Sigmoid colon (tissue), 6 donors: ENCODE measurements at regions not wholly inside any gene's neighbourhood (a gene's known extent, or its start where the extent isn't known, plus 50 kb on each side); places are given as distances from the start of the nearest gene placed in this dataset.

Experiments
- DNase-seq: peaks from one replicate; pipeline ENCODE4 v3.0.0-alpha.2; 2019
- H3K27ac ChIP-seq, 4 donors: fragments of 200-600 bp; sonication (generic); one replicate each; pipeline ENCODE4 v1.5.1; 2016 to 2019; ENCODE audit warnings: mild to moderate bottlenecking in 1 of 4
- H3K27me3 ChIP-seq, 3 donors: fragments of 200-600 bp; sonication (generic); one replicate each; pipeline ENCODE4 v1.5.1; 2019; ENCODE audit warnings: mild to moderate bottlenecking in 1 of 3
- H3K36me3 ChIP-seq, 4 donors: fragments of 200-600 bp; sonication (generic); one replicate each; pipeline ENCODE4 v1.5.1; 2016 to 2019
- H3K4me1 ChIP-seq, 4 donors: fragments of 200-600 bp; sonication (generic); one replicate each; pipeline ENCODE4 v1.5.1; 2017 to 2019
- H3K4me3 ChIP-seq, 4 donors: fragments of 200-600 bp; sonication (generic); one replicate each; pipeline ENCODE4 v1.5.1; 2017 to 2019; ENCODE audit warnings: mild to moderate bottlenecking in 2 of 4, moderate library complexity in 1 of 4
- H3K9me3 ChIP-seq, 4 donors: fragments of 200-600 bp in 3 of 4; sonication (generic) in 3 of 4; one replicate each; pipeline versions ENCODE4 v1.5.1 to v1.6.1; 2013 to 2019
- EP300 ChIP-seq, 4 donors: sonication (generic); formaldehyde crosslinking; IDR thresholded peaks; one replicate each; pipeline ENCODE4 v1.6.1; 2017; ENCODE audit warnings: antibody characterized with exemption in 4 of 4
- POLR2A ChIP-seq, 2 donors: fragments of 450-650 bp; IDR thresholded peaks; one replicate each; pipeline ENCODE4 v1.6.1; 2016; ENCODE audit warnings: antibody characterized with exemption in 2 of 2, mild to moderate bottlenecking in 2 of 2, moderate library complexity in 2 of 2
- POLR2AphosphoS5 ChIP-seq, 4 donors: sonication (generic); formaldehyde crosslinking; IDR thresholded peaks; one replicate each; pipeline ENCODE4 v1.6.1; 2017; ENCODE audit warnings: antibody characterized with exemption in 4 of 4
- WGBS, 2 donors: extraction: QIAGEN DNeasy Blood & Tissue Kit; methylation state at CpG; one replicate each; pipeline ENCODE4 v1.1.7; 2013; 5-methylcytosine and 5-hydroxymethylcytosine counted together
- intact Hi-C: fragments of 100-400 bp; cut with DNase I; formaldehyde crosslinking; loops from one replicate; pipeline ENCODE4 v1.15.1; 2023
- TF ChIP-seq, protein P1 (sequence below), 4 experiments: fragments of 450-650 bp in 3 of 4; fragments of 200-600 bp in 1 of 4; IDR thresholded peaks; one replicate each; pipeline ENCODE4 v1.5.1; 2016 to 2019; ENCODE audit warnings: antibody characterized with exemption in 4 of 4, mild to moderate bottlenecking in 3 of 4, moderate library complexity in 2 of 4
- donor health status: healthy with polysubstance abuse.
- donor health status: healthy.

- no peaks in the 10 kb centered on the region for H3K4me1 ChIP-seq
- intact Hi-C loops, result no loop called here
- H3K36me3 ChIP-seq, result no peaks in the 10 kb centered on the region
- no peak for TF ChIP-seq POLR2A (IDR thresholded peaks at IDR 0.05)
- TF ChIP-seq POLR2AphosphoS5 (IDR thresholded peaks at IDR 0.05), result no peak
- TF ChIP-seq, protein P1, sequence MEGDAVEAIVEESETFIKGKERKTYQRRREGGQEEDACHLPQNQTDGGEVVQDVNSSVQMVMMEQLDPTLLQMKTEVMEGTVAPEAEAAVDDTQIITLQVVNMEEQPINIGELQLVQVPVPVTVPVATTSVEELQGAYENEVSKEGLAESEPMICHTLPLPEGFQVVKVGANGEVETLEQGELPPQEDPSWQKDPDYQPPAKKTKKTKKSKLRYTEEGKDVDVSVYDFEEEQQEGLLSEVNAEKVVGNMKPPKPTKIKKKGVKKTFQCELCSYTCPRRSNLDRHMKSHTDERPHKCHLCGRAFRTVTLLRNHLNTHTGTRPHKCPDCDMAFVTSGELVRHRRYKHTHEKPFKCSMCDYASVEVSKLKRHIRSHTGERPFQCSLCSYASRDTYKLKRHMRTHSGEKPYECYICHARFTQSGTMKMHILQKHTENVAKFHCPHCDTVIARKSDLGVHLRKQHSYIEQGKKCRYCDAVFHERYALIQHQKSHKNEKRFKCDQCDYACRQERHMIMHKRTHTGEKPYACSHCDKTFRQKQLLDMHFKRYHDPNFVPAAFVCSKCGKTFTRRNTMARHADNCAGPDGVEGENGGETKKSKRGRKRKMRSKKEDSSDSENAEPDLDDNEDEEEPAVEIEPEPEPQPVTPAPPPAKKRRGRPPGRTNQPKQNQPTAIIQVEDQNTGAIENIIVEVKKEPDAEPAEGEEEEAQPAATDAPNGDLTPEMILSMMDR (IDR thresholded peaks at IDR 0.05), result no peak
- no peak for TF ChIP-seq EP300 (IDR thresholded peaks at IDR 0.05)
- DNase-seq, result no peak
- 85 to 91% methylated on average over 8 of the region's 8 CpGs for WGBS, 2 donors
- H3K9me3 ChIP-seq, result no peaks in the 10 kb centered on the region
- H3K4me3 ChIP-seq, result no peak overlapping the region
- H3K27ac ChIP-seq, result no peak overlapping the region
- no peaks in the 10 kb centered on the region for H3K27me3 ChIP-seq
Observed at GRCh38 chr18:44046376-44046975, 634.2 kb upstream of the SETBP1 start.

DNA sequence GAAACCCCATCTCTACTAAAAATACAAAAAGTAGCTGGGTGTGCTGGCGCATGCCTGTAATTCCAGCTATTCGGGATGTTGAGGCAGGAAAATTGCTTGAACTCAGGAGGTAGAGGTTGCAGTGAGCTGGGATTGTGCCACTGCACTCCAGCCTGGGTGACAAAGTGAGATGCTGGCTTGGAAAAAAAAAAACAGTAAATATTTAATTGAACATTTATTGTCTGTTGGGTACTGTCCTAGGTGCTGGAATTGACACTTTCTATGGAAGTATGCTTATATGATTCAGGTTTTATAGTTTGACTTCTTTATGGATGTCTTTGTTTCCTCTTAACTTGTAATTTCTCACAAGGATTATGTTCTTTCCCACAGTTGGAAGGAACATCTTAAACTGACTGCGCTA lies 633.1 kb upstream of the SETBP1 start:
- 92 to 95% methylated on average over 3 of the region's 3 CpGs for WGBS, 2 donors
- no peaks in the 10 kb centered on the region for H3K9me3 ChIP-seq
- no peaks in the 10 kb centered on the region for H3K27me3 ChIP-seq
- no peaks in the 10 kb centered on the region for H3K36me3 ChIP-seq
- no peak for TF ChIP-seq EP300 (IDR thresholded peaks at IDR 0.05)
- TF ChIP-seq POLR2A (IDR thresholded peaks at IDR 0.05), result no peak
- TF ChIP-seq POLR2AphosphoS5 (IDR thresholded peaks at IDR 0.05), result no peak
- TF ChIP-seq, protein P1 (IDR thresholded peaks at IDR 0.05), result no peak
- intact Hi-C loops, result no loop called here
- no peak overlapping the region for H3K27ac ChIP-seq
- H3K4me3 ChIP-seq, result no peak overlapping the region
- H3K4me1 ChIP-seq, result no peaks in the 10 kb centered on the region
- DNase-seq, result no peak

DNA sequence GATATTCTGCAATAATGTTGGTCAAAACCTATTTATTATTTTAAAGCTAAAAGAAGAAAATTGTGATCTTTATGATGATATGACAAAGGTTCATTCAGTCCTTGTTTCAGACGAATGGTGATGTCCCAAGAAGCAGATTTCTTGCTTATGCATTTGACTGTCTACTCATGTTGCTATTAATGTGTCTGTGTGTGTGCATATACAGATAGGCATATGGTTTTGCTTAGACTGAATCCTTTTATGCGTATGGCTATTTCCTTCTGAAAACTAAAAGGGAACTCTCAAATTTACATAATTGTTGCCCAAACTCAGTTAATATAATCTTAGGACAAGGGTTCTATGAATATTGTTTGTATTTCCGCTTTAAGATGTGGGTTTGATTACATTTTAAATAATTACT lies 632.3 kb upstream of the SETBP1 start:
- H3K27ac ChIP-seq, result no peak overlapping the region
- H3K36me3 ChIP-seq, result no peaks in the 10 kb centered on the region
- no peaks in the 10 kb centered on the region for H3K9me3 ChIP-seq
- intact Hi-C loops, result no loop called here
- no peak for DNase-seq
- H3K4me1 ChIP-seq, result no peaks in the 10 kb centered on the region
- WGBS, 2 donors, result 74 to 87% methylated on average over 3 of the region's 3 CpGs
- no peaks in the 10 kb centered on the region for H3K27me3 ChIP-seq
- no peak for TF ChIP-seq POLR2A (IDR thresholded peaks at IDR 0.05)
- TF ChIP-seq POLR2AphosphoS5 (IDR thresholded peaks at IDR 0.05), result no peak
- TF ChIP-seq EP300 (IDR thresholded peaks at IDR 0.05), result no peak
- TF ChIP-seq, protein P1 (IDR thresholded peaks at IDR 0.05), result no peak
- no peak overlapping the region for H3K4me3 ChIP-seq

- H3K9me3 ChIP-seq, result no peaks in the 10 kb centered on the region
- no peaks in the 10 kb centered on the region for H3K27me3 ChIP-seq
- no peak overlapping the region for H3K27ac ChIP-seq
- intact Hi-C loops, result no loop called here
- DNase-seq, result no peak
- H3K4me1 ChIP-seq, result no peaks in the 10 kb centered on the region
- TF ChIP-seq, protein P1 (IDR thresholded peaks at IDR 0.05), result no peak
- no peak for TF ChIP-seq POLR2AphosphoS5 (IDR thresholded peaks at IDR 0.05)
- no peak for TF ChIP-seq EP300 (IDR thresholded peaks at IDR 0.05)
- no peak for TF ChIP-seq POLR2A (IDR thresholded peaks at IDR 0.05)
- WGBS, 2 donors, result 60 to 74% methylated on average over 2 of the region's 2 CpGs
- H3K4me3 ChIP-seq, result no peak overlapping the region
- H3K36me3 ChIP-seq, result no peaks in the 10 kb centered on the region
Observed at GRCh38 chr18:44048846-44049245, 631.8 kb upstream of the SETBP1 start.

DNA sequence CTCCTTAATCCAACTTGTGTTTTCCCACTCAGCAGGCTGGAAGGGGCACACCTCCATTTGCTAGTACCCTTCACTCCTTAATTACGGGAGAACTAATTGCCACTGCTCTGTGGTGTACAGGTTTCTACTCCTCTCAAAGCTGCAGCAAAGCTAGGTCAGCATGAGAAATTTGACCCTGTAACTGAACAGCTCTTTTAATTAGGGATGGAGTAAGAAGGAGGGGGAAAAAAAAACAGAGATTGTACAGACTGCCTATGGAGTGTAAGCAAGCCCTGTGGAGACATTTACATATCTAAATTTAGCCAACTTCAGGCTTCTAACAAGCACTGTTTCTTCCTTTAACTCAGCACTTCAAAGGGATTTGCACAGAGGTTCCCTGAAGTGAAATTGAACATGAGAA lies 629.7 kb upstream of the SETBP1 start:
- 41 to 68% methylated on average over 1 of the region's 1 CpG for whole genome bisulfite sequencing, 2 donors
- TF ChIP-seq POLR2AphosphoS5 (IDR thresholded peaks at IDR 0.05), result no peak
- no peak for TF ChIP-seq EP300 (IDR thresholded peaks at IDR 0.05)
- TF ChIP-seq, protein P1 (IDR thresholded peaks at IDR 0.05), result no peak
- TF ChIP-seq POLR2A (IDR thresholded peaks at IDR 0.05), result no peak
- DNase-seq, result no peak
- Histone ChIP-seq H3K4me3 (no peak overlapping the region), H3K27me3 (no peaks in the 10 kb centered on the region), H3K4me1 (no peaks in the 10 kb centered on the region), H3K36me3 (no peaks in the 10 kb centered on the region), H3K27ac (no peak overlapping the region), H3K9me3 (no peaks in the 10 kb centered on the region)
- intact Hi-C loops, result no loop called here
